Astrocyte (in vitro differentiated cells and primary cell): ENCODE measurements at regions not wholly inside any gene's neighbourhood (a gene's known extent, or its start where the extent isn't known, plus 50 kb on each side); places are given as distances from the start of the nearest gene placed in this dataset.

Experiments
- DNase-seq: peaks from one replicate; pipeline ENCODE4 v3.0.0-alpha.2; 2010; ENCODE audit warnings: low read depth
- FAIRE-seq: peaks from 2 replicates; lab custom pipeline; 2011; peaks lifted over from hg19 to GRCh38; lab: Jason Lieb, UNC
- H2AFZ ChIP-seq: 2 replicates; pipeline ENCODE4 v1.6.0; 2012; ENCODE audit warnings: low read depth, low read length, inconsistent platforms
- H3K27ac ChIP-seq: 2 replicates; pipeline ENCODE4 v1.5.1; 2011; ENCODE audit warnings: low read depth, low read length, inconsistent platforms
- H3K27me3 ChIP-seq: 2 replicates; pipeline ENCODE4 v1.6.0; 2011; ENCODE audit warnings: low read length, inconsistent platforms; ENCODE audit not compliant: insufficient read depth
- H3K36me3 ChIP-seq: 2 replicates; pipeline ENCODE4 v1.5.1; 2011; ENCODE audit warnings: low read length, inconsistent platforms; ENCODE audit not compliant: insufficient read depth
- H3K4me1 ChIP-seq: 2 replicates; pipeline ENCODE4 v1.5.1; 2011; ENCODE audit warnings: low read length, inconsistent platforms; ENCODE audit not compliant: insufficient read depth
- H3K4me2 ChIP-seq: 2 replicates; pipeline ENCODE4 v1.6.0; 2012; ENCODE audit warnings: low read length, inconsistent platforms
- H3K4me3 ChIP-seq: 2 replicates; pipeline ENCODE4 v1.5.1; 2011; ENCODE audit warnings: low read depth, mild to moderate bottlenecking, low read length, inconsistent platforms; ENCODE audit not compliant: insufficient read depth
- H3K79me2 ChIP-seq: 2 replicates; pipeline ENCODE4 v1.6.0; 2012; ENCODE audit warnings: mild to moderate bottlenecking, low read length, inconsistent platforms; ENCODE audit not compliant: insufficient read depth
- H3K9ac ChIP-seq: 2 replicates; pipeline ENCODE4 v1.6.0; 2012; ENCODE audit warnings: mild to moderate bottlenecking, low read length, inconsistent platforms
- H3K9me3 ChIP-seq: 2 replicates; pipeline ENCODE4 v1.5.1; 2012; ENCODE audit warnings: low read depth, mild to moderate bottlenecking, low read length, inconsistent platforms; ENCODE audit not compliant: insufficient read depth
- H4K20me1 ChIP-seq: 2 replicates; pipeline ENCODE4 v1.6.0; 2012; ENCODE audit warnings: low read length, inconsistent platforms; ENCODE audit not compliant: insufficient read depth
- H3K27ac Mint-ChIP-seq: one replicate; pipeline ENCODE4 v1.8.0; 2021; ENCODE audit warnings: mild to moderate bottlenecking, mixed read lengths; ENCODE audit not compliant: unreplicated experiment
- H3K27me3 Mint-ChIP-seq: one replicate; pipeline ENCODE4 v1.8.0; 2021; ENCODE audit warnings: low read depth, mixed read lengths; ENCODE audit not compliant: unreplicated experiment
- H3K36me3 Mint-ChIP-seq: one replicate; pipeline ENCODE4 v1.8.0; 2021; ENCODE audit warnings: low read depth, mixed read lengths; ENCODE audit not compliant: unreplicated experiment
- H3K4me1 Mint-ChIP-seq: one replicate; pipeline ENCODE4 v1.8.0; 2021; ENCODE audit warnings: low read depth, mixed read lengths; ENCODE audit not compliant: unreplicated experiment
- H3K4me3 Mint-ChIP-seq: one replicate; pipeline ENCODE4 v1.8.0; 2021; ENCODE audit warnings: mild to moderate bottlenecking, moderate library complexity, mixed read lengths; ENCODE audit not compliant: unreplicated experiment
- H3K9me3 Mint-ChIP-seq: one replicate; pipeline ENCODE4 v1.8.0; 2021; ENCODE audit warnings: mild to moderate bottlenecking, mixed read lengths; ENCODE audit not compliant: unreplicated experiment
- EZH2 ChIP-seq: IDR thresholded peaks from 2 replicates; pipeline ENCODE4 v1.6.1; 2012; ENCODE audit warnings: mild to moderate bottlenecking, low read length, inconsistent platforms; ENCODE audit not compliant: insufficient read depth
- TF ChIP-seq, protein P1 (sequence below): IDR thresholded peaks from 2 replicates; pipeline ENCODE4 v1.5.1; 2011; ENCODE audit warnings: low read depth, mild to moderate bottlenecking, inconsistent platforms, low read length, moderate library complexity; ENCODE audit not compliant: insufficient read depth

DNA sequence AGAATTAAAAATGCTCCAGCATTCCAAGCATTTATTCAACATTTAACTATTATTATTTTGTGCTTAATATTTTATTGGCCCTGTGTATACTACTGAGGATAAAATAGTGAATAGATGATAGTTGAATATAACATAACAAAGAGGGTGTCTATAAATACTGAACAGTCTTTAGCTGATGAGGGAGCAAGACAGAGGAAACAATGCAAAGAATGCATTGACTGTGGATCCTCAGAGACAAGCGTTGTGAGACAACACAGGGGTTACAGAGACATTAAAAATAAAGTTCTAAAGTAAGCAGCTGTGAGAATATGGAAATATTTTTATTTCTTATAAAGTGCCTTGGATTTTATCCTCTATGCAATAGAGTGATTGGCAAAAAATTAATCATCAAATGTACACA lies 1133.1 kb downstream of the PLA2G4A start:
- no peak overlapping the region for H3K27ac ChIP-seq
- H2AFZ ChIP-seq: no peak overlapping the region
- H3K4me2 ChIP-seq: no peak overlapping the region
- no peaks in the 10 kb centered on the region for H3K9me3 Mint-ChIP-seq
- H4K20me1 ChIP-seq: no peaks in the 10 kb centered on the region
- no peaks in the 10 kb centered on the region for H3K79me2 ChIP-seq
- no peaks in the 10 kb centered on the region for H3K27me3 Mint-ChIP-seq
- no peaks in the 10 kb centered on the region for H3K36me3 Mint-ChIP-seq
- H3K27ac Mint-ChIP-seq: no peak overlapping the region
- H3K27me3 ChIP-seq: no peaks in the 10 kb centered on the region
- H3K4me3 Mint-ChIP-seq: no peak overlapping the region
- H3K4me1 Mint-ChIP-seq: no peaks in the 10 kb centered on the region
- DNase-seq (no peak), FAIRE-seq (no peak)
- no peak overlapping the region for H3K9ac ChIP-seq
- no peak for TF ChIP-seq EZH2
- TF ChIP-seq, protein P1, sequence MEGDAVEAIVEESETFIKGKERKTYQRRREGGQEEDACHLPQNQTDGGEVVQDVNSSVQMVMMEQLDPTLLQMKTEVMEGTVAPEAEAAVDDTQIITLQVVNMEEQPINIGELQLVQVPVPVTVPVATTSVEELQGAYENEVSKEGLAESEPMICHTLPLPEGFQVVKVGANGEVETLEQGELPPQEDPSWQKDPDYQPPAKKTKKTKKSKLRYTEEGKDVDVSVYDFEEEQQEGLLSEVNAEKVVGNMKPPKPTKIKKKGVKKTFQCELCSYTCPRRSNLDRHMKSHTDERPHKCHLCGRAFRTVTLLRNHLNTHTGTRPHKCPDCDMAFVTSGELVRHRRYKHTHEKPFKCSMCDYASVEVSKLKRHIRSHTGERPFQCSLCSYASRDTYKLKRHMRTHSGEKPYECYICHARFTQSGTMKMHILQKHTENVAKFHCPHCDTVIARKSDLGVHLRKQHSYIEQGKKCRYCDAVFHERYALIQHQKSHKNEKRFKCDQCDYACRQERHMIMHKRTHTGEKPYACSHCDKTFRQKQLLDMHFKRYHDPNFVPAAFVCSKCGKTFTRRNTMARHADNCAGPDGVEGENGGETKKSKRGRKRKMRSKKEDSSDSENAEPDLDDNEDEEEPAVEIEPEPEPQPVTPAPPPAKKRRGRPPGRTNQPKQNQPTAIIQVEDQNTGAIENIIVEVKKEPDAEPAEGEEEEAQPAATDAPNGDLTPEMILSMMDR: no peak
- H3K36me3 ChIP-seq: no peaks in the 10 kb centered on the region
- no peaks in the 10 kb centered on the region for H3K9me3 ChIP-seq
- no peak overlapping the region for H3K4me3 ChIP-seq
- no peaks in the 10 kb centered on the region for H3K4me1 ChIP-seq

DNA sequence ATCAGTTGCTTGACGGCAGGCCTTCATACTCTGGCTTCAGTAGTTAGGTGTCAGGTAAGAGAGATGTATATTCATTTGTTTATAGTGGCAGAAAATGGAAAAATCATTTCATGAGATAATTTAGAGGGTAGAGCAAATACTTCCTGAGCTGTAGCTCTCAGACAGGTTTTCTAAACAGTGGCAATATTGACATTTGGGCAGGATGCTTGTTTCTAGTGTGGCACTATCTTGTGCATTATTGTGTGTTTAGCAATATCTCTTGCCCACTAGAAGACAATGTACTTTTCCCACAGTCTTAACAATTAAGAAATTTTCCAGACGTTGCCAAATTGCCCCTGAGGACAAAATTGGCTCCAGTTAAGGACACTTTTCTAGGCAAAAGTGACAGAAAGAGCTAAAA lies 1143.1 kb downstream of the PLA2G4A start:
- DNase-seq (no peak), FAIRE-seq (no peak)
- Mint-ChIP-seq H3K27ac (no peak overlapping the region), H3K27me3 (no peaks in the 10 kb centered on the region), H3K4me3 (no peak overlapping the region), H3K4me1 (no peaks in the 10 kb centered on the region), H3K9me3 (no peaks in the 10 kb centered on the region), H3K36me3 (no peaks in the 10 kb centered on the region)
- H2AFZ ChIP-seq: no peak overlapping the region
- H3K27me3 ChIP-seq: no peaks in the 10 kb centered on the region
- no peaks in the 10 kb centered on the region for H3K9me3 ChIP-seq
- H3K9ac ChIP-seq: no peak overlapping the region
- H3K27ac ChIP-seq: no peak overlapping the region
- H3K4me1 ChIP-seq: no peaks in the 10 kb centered on the region
- H3K4me2 ChIP-seq: no peak overlapping the region
- H3K4me3 ChIP-seq: no peak overlapping the region
- no peaks in the 10 kb centered on the region for H3K36me3 ChIP-seq
- H3K79me2 ChIP-seq: no peaks in the 10 kb centered on the region
- H4K20me1 ChIP-seq: no peaks in the 10 kb centered on the region
- TF ChIP-seq EZH2: no peak
- TF ChIP-seq, protein P1: no peak

DNA sequence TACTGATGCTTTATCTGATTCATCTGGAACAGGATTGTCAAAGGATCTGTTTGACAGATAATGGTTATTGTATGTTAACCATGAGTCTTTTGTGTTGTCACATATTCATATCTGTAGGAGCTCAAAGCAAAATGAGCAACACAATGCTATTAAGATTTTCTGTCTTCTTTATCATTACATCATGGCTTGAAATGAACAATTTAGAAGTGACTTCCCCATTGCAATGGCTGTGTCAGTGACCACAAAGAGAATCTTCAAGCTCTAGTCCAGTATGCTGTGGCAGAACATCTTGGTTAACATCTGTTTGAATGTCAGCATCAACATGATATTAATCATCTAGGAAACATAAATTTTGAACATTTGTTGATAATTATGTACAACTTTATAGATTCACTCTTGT lies 1148.5 kb downstream of the PLA2G4A start:
- no peak overlapping the region for H3K27ac Mint-ChIP-seq
- H3K27me3 Mint-ChIP-seq: no peaks in the 10 kb centered on the region
- no peaks in the 10 kb centered on the region for H4K20me1 ChIP-seq
- H3K79me2 ChIP-seq: no peaks in the 10 kb centered on the region
- no peaks in the 10 kb centered on the region for H3K4me1 Mint-ChIP-seq
- TF ChIP-seq, protein P1: no peak
- no peak for TF ChIP-seq EZH2
- H3K4me3 ChIP-seq: no peak overlapping the region
- no peak overlapping the region for H3K9ac ChIP-seq
- H2AFZ ChIP-seq: no peak overlapping the region
- H3K36me3 ChIP-seq: no peaks in the 10 kb centered on the region
- H3K9me3 ChIP-seq: no peaks in the 10 kb centered on the region
- no peaks in the 10 kb centered on the region for H3K27me3 ChIP-seq
- H3K4me2 ChIP-seq: no peak overlapping the region
- H3K4me1 ChIP-seq: no peaks in the 10 kb centered on the region
- DNase-seq: no peak
- no peak overlapping the region for H3K4me3 Mint-ChIP-seq
- no peak overlapping the region for H3K27ac ChIP-seq
- no peaks in the 10 kb centered on the region for H3K9me3 Mint-ChIP-seq
- FAIRE-seq: no peak
- no peaks in the 10 kb centered on the region for H3K36me3 Mint-ChIP-seq
